ENCODE measurements at regions not wholly inside any gene's neighbourhood (a gene's known extent, or its start where the extent isn't known, plus 50 kb on each side); places are given as distances from the start of the nearest gene placed in this dataset.

DNA sequence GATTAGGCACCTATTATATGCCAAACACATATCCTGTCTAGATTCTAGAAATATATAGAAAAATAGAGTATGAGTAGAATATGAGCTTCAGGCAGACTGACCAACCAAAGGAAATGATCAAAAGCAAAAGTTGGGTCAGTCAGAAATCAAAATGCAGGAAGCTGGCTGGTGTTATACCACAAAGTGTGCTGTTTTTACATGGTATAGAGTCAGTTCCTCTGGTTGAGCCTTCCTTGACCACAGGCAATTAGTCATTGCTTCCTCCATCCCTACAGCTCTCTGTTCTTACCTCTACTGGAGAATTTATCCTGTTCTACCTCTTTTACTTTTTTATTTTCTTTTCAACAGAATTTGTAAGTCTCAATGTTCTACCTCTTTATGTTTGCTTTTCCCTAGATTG is 149.8 kb downstream of the TMCO5A start:
- DNase-seq = peak; percentile 37
- Mint-ChIP-seq H3K9me3 (ENCODE audit: insufficient read depth) (peaks cover 3% of the 10 kb centered on the region), H3K27me3 (ENCODE audit: low read depth) (peaks cover 51% of the 10 kb centered on the region), H3K4me3 (no peak overlapping the region), H3K36me3 (ENCODE audit: low read depth) (no peaks in the 10 kb centered on the region), H3K4me1 (ENCODE audit: low read depth) (peaks cover 28% of the 10 kb centered on the region), H3K27ac (no peak overlapping the region)
- POLR2A ChIA-PET = interaction anchor here (1.1 kb wide), 1 partner anchor 15 kb away, joined by 5 read pairs; no protein-coding TSS in a partner anchor
- ATAC-seq = peak; percentile 85
- CTCF ChIA-PET = interaction anchor here (0.8 to 1.3 kb wide), 3 partner anchors 26 to 616 kb away, joined by 3 read pairs; no protein-coding TSS in a partner anchor

DNA sequence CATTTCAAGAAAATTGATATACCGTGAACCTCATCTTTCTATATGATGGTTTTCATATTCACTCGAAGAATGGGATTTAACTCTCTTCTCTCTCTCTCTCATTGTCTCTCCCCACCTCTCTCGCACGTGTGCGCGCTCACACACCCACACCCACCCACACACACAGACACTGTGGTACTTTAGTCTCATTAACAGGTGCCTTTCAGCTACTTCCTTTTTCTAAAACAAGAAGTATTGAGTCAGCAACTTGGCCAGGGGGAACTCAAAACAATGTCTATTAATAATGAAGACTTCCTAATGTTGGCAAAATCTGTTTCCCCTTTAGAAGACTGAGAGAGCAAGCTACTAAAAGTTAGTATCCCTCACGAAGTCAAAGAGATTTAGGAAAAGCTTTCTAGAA is 150.7 kb downstream of the TMCO5A start:
- Mint-ChIP-seq H3K4me3 (peak overlapping the region; percentile 23), H3K9me3 (ENCODE audit: insufficient read depth) (peaks cover 3% of the 10 kb centered on the region), H3K4me1 (ENCODE audit: low read depth) (peaks cover 28% of the 10 kb centered on the region), H3K27me3 (ENCODE audit: low read depth) (peaks cover 52% of the 10 kb centered on the region), H3K27ac (peak overlapping the region; percentile 28), H3K36me3 (ENCODE audit: low read depth) (no peaks in the 10 kb centered on the region)
- ChIA-PET CTCF (no interaction called here), POLR2A (no interaction called here)
- ATAC-seq (peak; percentile 36), DNase-seq (no peak)

DNA sequence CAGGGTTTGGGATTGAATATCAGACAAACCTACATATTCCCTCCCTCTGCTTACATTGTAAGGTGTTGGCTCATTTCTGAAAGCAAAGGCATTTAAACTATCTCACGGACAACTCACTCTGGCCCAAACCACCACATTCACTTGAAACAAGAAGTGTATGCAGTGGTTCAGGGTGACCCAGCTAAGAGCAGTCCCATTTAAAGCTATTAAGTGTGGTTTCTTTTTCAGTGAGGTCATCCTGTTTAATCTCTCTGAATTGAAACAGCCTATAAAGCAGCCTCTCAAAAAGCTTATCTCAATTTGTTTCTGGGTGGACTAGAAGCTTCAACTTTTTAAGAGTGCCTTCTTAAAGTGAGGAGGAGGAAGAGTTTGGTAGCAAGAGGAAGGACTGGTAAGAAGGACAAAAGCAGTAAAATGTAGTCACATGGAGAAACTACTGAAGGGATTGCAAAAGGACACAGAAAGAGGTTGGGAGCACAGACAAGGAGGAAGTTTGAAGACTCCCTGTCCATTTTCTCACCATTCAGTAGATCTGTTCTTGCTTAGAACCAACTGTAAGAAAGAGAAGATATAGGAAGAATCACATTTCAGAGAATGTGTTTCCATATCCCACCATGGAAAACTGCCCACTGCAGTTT is 151.6 kb downstream of the TMCO5A start:
- Mint-ChIP-seq H3K36me3 (ENCODE audit: low read depth) (no peaks in the 10 kb centered on the region), H3K4me1 (ENCODE audit: low read depth) (peaks cover 29% of the 10 kb centered on the region), H3K9me3 (ENCODE audit: insufficient read depth) (peaks cover 3% of the 10 kb centered on the region), H3K27ac (no peak overlapping the region), H3K27me3 (ENCODE audit: low read depth) (peaks cover 52% of the 10 kb centered on the region), H3K4me3 (no peak overlapping the region)
- POLR2A ChIA-PET = no interaction called here
- CTCF ChIA-PET = interaction anchor here (0.7 kb wide), 1 partner anchor 27 kb away, joined by 3 read pairs; no protein-coding TSS in a partner anchor
- DNase-seq (no peak), ATAC-seq (no peak)

DNA sequence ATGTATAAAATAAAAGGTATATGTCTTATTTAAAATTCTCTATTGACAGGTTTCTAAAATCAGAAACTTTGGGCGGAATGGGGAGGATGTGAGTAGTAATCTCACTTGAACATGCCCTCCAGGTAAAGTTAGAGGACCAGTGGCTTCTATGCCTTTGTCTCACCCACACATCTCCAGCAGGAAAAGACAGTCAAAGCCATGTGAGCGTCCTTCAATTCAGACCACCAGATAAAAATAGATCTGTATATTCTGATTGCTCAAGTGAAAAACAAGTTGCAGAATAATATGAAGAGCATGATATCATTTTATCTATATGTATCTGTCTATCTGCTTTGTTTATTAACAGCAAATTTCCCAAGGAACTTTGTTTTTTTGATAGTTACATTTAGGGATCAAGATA is 152.2 kb downstream of the TMCO5A start:
- no peak for ATAC-seq
- no peak overlapping the region for H3K27ac Mint-ChIP-seq
- POLR2A ChIA-PET = no interaction called here
- no peak for DNase-seq
- H3K36me3 Mint-ChIP-seq (ENCODE audit: low read depth) = no peaks in the 10 kb centered on the region
- CTCF ChIA-PET = interaction anchor here (0.7 kb wide), 1 partner anchor 27 kb away, joined by 3 read pairs; no protein-coding TSS in a partner anchor
- peaks cover 31% of the 10 kb centered on the region for H3K4me1 Mint-ChIP-seq (ENCODE audit: low read depth)
- H3K4me3 Mint-ChIP-seq = no peak overlapping the region
- peaks cover 50% of the 10 kb centered on the region for H3K27me3 Mint-ChIP-seq (ENCODE audit: low read depth)
- peaks cover 3% of the 10 kb centered on the region for H3K9me3 Mint-ChIP-seq (ENCODE audit: insufficient read depth)

DNA sequence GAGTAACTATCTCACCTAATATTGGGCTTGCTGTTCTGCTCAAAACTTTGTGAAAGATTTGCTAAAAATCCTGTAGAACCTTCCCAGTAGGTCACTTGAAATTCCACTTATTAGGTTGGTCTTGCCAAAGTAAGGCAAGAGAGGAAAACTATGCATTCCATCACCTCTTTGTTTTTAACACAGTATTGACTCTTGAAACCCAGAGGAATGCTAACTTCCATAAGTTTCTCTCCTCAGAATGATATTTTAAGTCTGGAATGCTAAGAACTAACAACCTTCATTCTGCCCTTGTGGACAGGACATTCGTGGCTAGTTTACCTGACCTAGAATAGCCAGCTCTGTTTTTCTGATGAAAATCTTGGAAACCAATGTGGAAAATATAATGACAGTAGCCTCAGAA is 154.5 kb downstream of the TMCO5A start:
- Mint-ChIP-seq H3K9me3 (ENCODE audit: insufficient read depth) (no peaks in the 10 kb centered on the region), H3K4me1 (ENCODE audit: low read depth) (peaks cover 24% of the 10 kb centered on the region), H3K36me3 (ENCODE audit: low read depth) (no peaks in the 10 kb centered on the region), H3K4me3 (no peak overlapping the region), H3K27ac (no peak overlapping the region), H3K27me3 (ENCODE audit: low read depth) (peaks cover 38% of the 10 kb centered on the region)
- CTCF ChIA-PET = no interaction called here
- no peak for ATAC-seq
- no peak for DNase-seq
- POLR2A ChIA-PET = no interaction called here

DNA sequence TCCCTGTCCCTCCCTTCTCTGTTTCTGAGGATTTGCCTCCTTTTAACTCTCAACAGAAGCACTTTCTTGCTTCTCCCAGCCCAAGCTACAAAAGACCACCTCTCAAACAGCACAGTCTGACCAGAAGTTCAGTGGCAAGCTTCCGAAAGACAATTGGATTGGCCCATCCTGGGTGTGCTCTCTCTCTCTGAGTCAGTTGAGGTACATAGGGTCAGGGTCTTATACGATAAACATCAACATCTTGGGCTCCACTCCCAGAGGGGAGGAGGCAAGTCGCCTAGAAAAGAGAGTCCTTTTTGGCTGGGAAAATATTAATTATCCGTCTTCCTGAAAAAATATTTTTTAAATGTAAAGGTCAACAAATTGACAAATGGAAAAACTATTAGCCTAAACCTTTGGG is 155.8 kb downstream of the TMCO5A start:
- H3K27me3 Mint-ChIP-seq (ENCODE audit: low read depth) = peaks cover 38% of the 10 kb centered on the region
- no peaks in the 10 kb centered on the region for H3K36me3 Mint-ChIP-seq (ENCODE audit: low read depth)
- ChIA-PET CTCF (no interaction called here), POLR2A (no interaction called here)
- no peaks in the 10 kb centered on the region for H3K9me3 Mint-ChIP-seq (ENCODE audit: insufficient read depth)
- no peak overlapping the region for H3K27ac Mint-ChIP-seq
- no peak for DNase-seq
- peaks cover 12% of the 10 kb centered on the region for H3K4me1 Mint-ChIP-seq (ENCODE audit: low read depth)
- no peak overlapping the region for H3K4me3 Mint-ChIP-seq
- ATAC-seq = no peak

DNA sequence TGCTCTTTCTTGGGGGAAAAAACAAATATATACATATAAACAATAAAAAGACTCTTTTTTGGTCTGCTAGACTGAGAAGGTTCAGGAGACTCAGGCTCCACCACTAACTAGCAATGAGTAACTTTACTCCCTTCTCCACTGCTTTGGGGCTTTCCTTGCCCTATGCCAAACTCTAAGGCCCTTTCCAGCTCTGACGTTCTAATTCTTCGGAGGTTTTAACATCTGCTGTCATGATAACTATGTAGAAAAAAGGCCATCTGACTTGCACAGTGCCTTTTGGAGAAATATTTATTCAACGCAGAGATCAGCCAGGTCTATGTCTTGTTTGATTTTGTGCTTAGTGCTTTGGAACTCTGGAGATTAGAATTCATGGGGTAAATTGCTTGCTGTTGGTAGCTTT is 156.2 kb downstream of the TMCO5A start:
- DNase-seq = no peak
- peaks cover 8% of the 10 kb centered on the region for H3K4me1 Mint-ChIP-seq (ENCODE audit: low read depth)
- H3K9me3 Mint-ChIP-seq (ENCODE audit: insufficient read depth) = no peaks in the 10 kb centered on the region
- CTCF ChIA-PET = no interaction called here
- H3K36me3 Mint-ChIP-seq (ENCODE audit: low read depth) = no peaks in the 10 kb centered on the region
- no peak overlapping the region for H3K4me3 Mint-ChIP-seq
- H3K27me3 Mint-ChIP-seq (ENCODE audit: low read depth) = peaks cover 38% of the 10 kb centered on the region
- H3K27ac Mint-ChIP-seq = no peak overlapping the region
- POLR2A ChIA-PET = no interaction called here
- no peak for ATAC-seq

DNA sequence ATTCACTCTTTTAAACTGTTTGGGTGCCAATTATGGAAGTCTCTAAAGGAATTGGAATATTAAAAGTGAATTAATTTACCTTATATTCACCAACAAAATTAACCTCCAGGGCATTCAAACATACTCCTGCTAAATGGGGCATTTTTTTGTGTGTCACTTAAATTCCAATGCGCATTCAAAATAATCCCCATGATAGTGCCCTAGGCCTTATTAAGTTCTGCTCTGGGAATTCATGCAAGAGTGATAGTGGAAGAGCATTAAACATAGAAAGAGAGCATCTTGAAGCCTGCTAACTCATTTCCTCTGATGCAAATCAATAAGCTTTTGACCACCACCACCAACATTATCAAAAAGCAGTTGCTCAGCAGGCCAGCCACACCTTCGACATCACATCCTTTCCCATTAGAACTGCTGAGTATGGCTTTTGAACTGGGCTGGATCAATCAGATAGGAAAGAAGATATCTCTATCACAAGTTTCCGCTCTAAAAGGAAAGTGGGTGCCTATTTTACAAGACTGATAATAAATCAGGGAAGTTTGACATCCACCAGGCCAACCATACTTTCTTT is 156.7 kb downstream of the TMCO5A start:
- DNase-seq = no peak
- ChIA-PET CTCF (no interaction called here), POLR2A (no interaction called here)
- no peak for ATAC-seq
- Mint-ChIP-seq H3K4me3 (no peak overlapping the region), H3K27me3 (ENCODE audit: low read depth) (peaks cover 35% of the 10 kb centered on the region), H3K27ac (no peak overlapping the region), H3K4me1 (ENCODE audit: low read depth) (peaks cover 4% of the 10 kb centered on the region), H3K36me3 (ENCODE audit: low read depth) (no peaks in the 10 kb centered on the region), H3K9me3 (ENCODE audit: insufficient read depth) (no peaks in the 10 kb centered on the region)

DNA sequence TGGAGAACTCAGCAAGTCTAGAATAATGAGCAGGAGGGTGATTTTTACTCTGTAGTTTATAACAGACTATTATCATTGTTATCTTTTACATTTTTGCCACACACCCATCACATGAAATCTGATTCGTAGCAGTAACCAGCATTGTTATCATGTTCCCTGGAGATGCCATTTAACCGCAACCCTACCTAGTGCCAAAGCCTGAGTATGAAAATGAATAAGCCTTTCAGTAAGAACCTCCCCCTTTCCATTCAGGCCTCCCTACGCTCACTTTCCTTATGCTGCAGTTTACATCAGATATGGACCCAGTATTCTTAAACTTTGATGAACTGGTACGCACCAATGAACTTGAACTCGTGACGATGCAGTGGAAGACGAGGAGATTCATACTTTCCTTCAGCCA is 158.7 kb upstream of the SPRED1 start:
- no peaks in the 10 kb centered on the region for H3K36me3 Mint-ChIP-seq (ENCODE audit: low read depth)
- peaks cover 3% of the 10 kb centered on the region for H3K4me1 Mint-ChIP-seq (ENCODE audit: low read depth)
- no peak overlapping the region for H3K27ac Mint-ChIP-seq
- peaks cover 7% of the 10 kb centered on the region for H3K9me3 Mint-ChIP-seq (ENCODE audit: insufficient read depth)
- POLR2A ChIA-PET = no interaction called here
- DNase-seq (no peak), ATAC-seq (no peak)
- CTCF ChIA-PET = no interaction called here
- H3K4me3 Mint-ChIP-seq = no peak overlapping the region
- peaks cover 24% of the 10 kb centered on the region for H3K27me3 Mint-ChIP-seq (ENCODE audit: low read depth)

DNA sequence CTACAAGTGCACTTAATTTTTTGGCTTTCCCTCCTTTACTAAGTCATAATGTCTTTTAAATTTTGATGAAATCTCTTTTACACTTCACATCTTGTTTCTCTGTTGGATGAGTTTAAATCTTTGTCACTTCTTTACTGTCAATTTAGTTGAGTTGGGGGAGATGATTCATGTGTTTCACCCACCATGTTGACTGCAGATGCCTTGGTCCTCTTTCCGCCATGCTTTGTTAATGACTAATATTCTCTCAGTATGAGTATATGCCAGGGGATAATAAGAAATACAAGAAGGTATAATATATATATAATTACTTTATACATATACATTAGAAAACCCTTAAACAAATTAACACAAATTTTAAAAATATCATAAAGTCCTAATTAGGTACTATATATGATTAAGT is 149.7 kb upstream of the SPRED1 start:
- Mint-ChIP-seq H3K36me3 (ENCODE audit: low read depth) (no peaks in the 10 kb centered on the region), H3K4me1 (ENCODE audit: low read depth) (no peaks in the 10 kb centered on the region), H3K9me3 (ENCODE audit: insufficient read depth) (peaks cover 1% of the 10 kb centered on the region), H3K27ac (no peak overlapping the region), H3K4me3 (no peak overlapping the region), H3K27me3 (ENCODE audit: low read depth) (peaks cover 3% of the 10 kb centered on the region)
- ATAC-seq (no peak), DNase-seq (no peak)
- POLR2A ChIA-PET = no interaction called here
- CTCF ChIA-PET = no interaction called here

DNA sequence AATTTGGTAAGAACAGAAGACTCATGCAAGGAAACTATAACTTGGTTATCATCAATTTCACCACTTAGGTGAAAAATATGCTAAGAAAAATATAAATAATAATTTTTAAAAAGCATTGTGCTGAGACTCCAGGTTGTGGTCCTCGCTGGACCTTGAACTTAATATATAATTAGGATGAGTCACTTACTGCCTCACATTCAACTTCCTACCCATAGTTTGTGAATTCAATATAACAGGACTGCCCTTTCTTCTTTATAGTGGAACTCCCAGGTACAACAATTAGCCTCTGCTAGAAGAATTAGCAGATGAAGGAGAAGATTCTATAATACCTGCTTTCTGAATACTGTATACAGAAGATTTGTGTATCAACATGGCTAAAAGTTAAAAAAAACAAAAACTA is 149.1 kb upstream of the SPRED1 start:
- ChIA-PET POLR2A (no interaction called here), CTCF (no interaction called here)
- Mint-ChIP-seq H3K36me3 (ENCODE audit: low read depth) (no peaks in the 10 kb centered on the region), H3K4me3 (no peak overlapping the region), H3K27me3 (ENCODE audit: low read depth) (peaks cover 2% of the 10 kb centered on the region), H3K4me1 (ENCODE audit: low read depth) (no peaks in the 10 kb centered on the region), H3K9me3 (ENCODE audit: insufficient read depth) (no peaks in the 10 kb centered on the region), H3K27ac (no peak overlapping the region)
- ATAC-seq = no peak
- no peak for DNase-seq

DNA sequence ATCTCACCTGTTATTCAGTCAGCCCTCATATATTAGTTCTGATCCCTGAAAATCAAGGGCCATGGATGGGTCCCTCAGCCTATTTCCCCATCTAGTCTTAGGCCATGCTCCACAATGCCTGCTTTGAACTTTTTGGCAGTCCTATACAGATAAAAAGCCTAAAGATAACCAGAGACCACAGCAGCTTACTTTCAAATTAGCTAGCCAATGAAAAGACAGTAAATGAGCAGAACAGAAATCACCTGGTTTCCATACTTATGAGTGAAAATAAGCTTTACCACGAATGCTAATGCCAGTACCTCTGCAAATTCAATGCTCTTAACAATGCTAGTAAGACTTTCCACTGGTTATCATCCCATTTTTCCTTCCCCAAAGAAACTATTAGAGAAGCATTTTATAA is 141.6 kb upstream of the SPRED1 start:
- CTCF ChIA-PET = no interaction called here
- Mint-ChIP-seq H3K27me3 (ENCODE audit: low read depth) (peaks cover 4% of the 10 kb centered on the region), H3K36me3 (ENCODE audit: low read depth) (no peaks in the 10 kb centered on the region), H3K27ac (no peak overlapping the region), H3K4me3 (no peak overlapping the region), H3K9me3 (ENCODE audit: insufficient read depth) (no peaks in the 10 kb centered on the region), H3K4me1 (ENCODE audit: low read depth) (no peaks in the 10 kb centered on the region)
- POLR2A ChIA-PET = no interaction called here
- ATAC-seq = no peak
- no peak for DNase-seq

DNA sequence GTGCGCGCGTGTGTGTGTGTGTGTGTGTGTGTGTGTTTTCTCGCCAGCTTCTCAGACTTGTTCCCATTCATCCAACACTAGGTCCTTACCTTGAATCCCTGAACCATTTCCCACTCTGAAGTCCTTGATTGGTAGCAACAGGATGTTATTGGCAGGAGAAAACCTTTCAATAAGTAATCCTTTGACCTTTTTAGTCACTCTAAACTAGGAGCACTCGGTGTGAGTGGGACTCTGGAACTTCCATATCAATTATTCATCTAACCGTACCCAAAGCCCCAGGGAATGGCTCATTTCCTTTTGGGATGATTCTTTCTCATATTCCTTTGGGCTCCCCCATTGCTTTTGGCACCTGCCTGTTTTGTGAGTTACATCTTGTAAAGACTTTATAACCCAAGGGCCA is 140.2 kb upstream of the SPRED1 start:
- DNase-seq (no peak), ATAC-seq (no peak)
- no peak overlapping the region for H3K4me3 Mint-ChIP-seq
- no peaks in the 10 kb centered on the region for H3K36me3 Mint-ChIP-seq (ENCODE audit: low read depth)
- ChIA-PET POLR2A (no interaction called here), CTCF (no interaction called here)
- H3K9me3 Mint-ChIP-seq (ENCODE audit: insufficient read depth) = no peaks in the 10 kb centered on the region
- H3K27ac Mint-ChIP-seq = no peak overlapping the region
- H3K27me3 Mint-ChIP-seq (ENCODE audit: low read depth) = peaks cover 4% of the 10 kb centered on the region
- H3K4me1 Mint-ChIP-seq (ENCODE audit: low read depth) = no peaks in the 10 kb centered on the region
